ENCODE measurements at regions not wholly inside any gene's neighbourhood (a gene's known extent, or its start where the extent isn't known, plus 50 kb on each side); places are given as distances from the start of the nearest gene placed in this dataset.

GRCh38 chr3:107133891-107134290 lies 243.3 kb upstream of the CCDC54 start:
- no peak for TF ChIP-seq CTCF (IDR thresholded peaks at IDR 0.05)
- no peak for TF ChIP-seq POLR2AphosphoS5 (IDR thresholded peaks at IDR 0.05; ENCODE audit: low read depth, low read length)
- no peak for TF ChIP-seq CHD2 (IDR thresholded peaks at IDR 0.05; ENCODE audit: low read length, partially characterized antibody)
- TF ChIP-seq EZH2phosphoT487 (IDR thresholded peaks at IDR 0.05; ENCODE audit: borderline replicate concordance, low read depth), result no peak
- TF ChIP-seq, protein P1, sequence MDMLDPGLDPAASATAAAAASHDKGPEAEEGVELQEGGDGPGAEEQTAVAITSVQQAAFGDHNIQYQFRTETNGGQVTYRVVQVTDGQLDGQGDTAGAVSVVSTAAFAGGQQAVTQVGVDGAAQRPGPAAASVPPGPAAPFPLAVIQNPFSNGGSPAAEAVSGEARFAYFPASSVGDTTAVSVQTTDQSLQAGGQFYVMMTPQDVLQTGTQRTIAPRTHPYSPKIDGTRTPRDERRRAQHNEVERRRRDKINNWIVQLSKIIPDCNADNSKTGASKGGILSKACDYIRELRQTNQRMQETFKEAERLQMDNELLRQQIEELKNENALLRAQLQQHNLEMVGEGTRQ (IDR thresholded peaks at IDR 0.05; ENCODE audit: borderline replicate concordance, low read depth, low read length), result no peak
- TF ChIP-seq, protein P2, sequence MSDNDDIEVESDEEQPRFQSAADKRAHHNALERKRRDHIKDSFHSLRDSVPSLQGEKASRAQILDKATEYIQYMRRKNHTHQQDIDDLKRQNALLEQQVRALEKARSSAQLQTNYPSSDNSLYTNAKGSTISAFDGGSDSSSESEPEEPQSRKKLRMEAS (IDR thresholded peaks at IDR 0.05; ENCODE audit: low read depth), result no peak

All from SK-N-SH (cell line).